NCI-H524 (cell line): ENCODE measurements at regions not wholly inside any gene's neighbourhood (a gene's known extent, or its start where the extent isn't known, plus 50 kb on each side); places are given as distances from the start of the nearest gene placed in this dataset.

Experiments
- DNase-seq, 2 experiments: peaks; one replicate each; lab custom pipeline; 2025; lab: John Stamatoyannopoulos, UW

DNA sequence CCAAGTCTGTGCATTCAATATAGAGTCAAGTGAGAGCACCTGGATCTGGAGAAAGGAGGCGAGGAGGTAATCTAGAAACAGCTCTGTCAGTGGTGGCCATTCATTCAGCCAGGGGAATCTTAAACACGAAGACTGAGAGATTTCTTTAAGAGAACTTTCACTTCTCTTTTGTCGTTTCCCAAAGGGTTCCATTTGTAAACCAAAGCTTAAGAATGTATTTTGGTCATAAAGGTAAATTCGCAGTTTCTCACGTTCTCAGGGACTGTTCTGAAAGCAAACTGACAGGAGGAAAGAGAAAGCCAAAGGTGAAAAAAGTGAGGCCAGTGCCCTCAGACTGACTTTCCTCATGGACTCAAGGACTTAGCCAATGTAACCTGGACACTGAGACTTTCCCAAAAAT lies 513.5 kb downstream of the CMPK2 start:
- no peak for DNase-seq

DNA sequence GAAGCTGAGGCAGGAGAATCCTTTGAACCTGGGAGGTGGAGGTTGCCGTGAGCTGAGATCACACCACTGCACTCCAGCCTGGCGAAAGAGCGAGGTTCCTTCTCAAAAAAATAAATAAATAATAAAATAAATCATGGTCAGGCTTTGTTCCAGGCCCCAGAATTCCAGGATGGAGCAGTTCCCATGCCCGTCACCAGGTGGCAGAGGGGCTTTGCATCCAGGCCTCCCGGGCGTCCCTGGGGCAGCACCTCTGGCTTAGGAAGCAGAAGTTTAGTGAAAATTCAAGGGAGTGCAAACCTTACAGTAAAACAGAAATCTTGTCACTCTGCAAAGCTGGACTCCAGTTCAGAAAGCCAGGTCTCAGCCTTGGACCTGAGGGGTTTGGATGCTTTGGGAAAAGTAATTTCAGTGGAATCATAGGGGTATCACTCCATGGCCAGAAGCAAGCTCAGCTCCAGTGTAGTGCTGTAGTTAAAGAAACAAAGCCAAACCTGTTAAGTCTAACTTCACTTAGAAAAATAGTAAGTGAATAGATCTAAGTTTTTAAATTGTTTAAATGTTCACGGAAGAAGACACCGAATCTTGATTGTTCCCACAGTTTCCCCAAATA lies 512.7 kb downstream of the CMPK2 start:
- peak; percentile 64 to 84 for DNase-seq

DNA sequence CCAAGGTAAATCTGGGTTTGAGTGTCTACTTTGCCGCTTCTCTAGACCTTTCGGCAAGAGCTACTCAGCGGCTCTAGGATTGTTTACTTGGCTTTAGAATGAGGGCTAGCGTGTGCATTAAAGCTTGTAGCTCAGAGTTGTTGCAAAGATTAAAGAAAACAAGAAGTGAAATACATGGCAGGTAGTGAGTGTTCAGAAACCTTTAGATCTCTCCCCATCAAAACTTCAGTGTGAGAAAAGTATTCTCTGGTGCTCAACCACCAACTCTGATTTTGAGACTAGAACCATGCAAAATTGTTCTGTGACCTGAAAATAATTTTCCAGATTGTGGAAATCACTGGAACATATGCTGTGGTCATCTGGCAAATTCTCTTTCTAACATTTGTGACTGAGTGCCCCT lies 512.0 kb downstream of the CMPK2 start:
- DNase-seq, result peak; percentile 6 to 70

DNA sequence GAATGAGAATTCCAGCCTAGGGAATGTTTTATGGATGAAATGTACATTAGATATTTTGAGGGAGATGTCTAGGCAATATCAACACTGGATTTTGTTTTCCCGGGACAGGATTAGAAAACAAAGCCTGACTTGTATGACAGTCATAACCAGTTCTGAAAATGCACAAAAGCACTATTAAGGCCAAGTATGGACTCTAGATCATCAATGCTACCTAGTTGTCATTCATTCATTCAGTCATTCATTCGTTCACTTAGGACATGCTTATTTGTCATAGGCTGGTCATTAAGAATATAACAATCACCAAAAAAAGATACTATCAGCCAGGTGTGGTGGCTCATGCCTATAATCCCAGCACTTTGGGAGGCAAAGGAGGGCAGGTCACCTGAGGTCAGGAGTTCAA lies 511.2 kb downstream of the CMPK2 start:
- no peak for DNase-seq

DNA sequence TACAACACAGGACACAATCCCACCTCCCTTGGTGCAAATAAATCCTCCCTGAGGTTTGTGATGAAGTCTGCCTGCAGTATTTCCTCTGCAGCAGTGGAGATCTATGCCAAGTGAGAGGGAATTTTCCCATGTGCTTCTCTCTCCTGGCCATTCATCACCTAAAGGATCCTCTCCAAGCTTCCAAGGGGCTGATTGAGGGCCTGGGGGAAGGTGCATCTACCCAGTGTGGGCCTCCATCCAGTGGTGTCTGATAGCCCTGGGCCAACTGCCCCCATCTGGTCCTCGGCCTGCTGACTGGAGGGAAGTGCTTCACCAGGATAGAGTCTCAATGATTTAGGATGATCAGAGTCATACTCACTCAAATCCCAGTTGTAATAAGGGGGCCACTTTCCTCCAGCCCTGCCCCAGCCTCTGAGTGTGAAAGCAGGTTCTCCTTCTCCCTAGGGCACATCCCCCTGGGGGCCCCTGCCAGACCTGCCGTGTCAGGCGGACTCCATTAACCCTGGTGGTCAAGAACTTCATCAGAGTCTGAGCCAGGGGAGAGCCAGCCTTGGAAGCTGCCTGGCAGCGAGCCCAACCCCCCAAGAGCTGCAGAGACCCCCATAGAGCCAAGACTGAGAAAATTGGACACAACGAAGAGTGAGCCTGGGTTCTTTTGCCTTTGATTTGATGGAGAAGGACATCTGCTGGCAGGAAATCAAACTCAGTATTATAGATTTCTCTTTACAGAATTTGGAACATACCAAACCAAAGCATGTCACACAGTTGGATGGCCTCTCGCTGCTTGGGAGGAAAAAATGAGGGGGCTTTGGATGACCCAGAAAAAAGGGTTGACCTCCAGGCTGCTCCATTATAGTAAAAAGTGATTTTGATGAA lies 509.6 kb downstream of the CMPK2 start:
- peak in 1 of 2 experiments; percentile 30 for DNase-seq

DNA sequence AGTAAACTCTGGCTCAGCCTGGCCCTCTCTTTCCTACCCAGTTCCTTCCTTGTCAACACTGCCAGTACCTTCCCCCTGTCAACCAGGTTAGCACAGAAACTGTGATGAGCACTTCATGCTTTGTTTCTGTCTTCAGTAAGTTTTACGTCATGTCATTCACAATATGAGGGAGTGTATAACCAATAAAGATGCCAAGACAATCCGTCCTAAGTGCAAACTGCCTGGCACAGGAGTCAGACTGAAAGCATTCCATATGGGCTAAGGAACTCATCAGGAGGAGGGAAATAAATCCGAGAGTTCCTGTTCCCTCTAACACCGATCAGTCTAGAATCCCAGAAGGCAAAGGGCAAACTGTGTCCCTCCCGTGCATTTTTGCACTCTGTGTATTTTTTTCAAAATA lies 507.2 kb downstream of the CMPK2 start:
- no peak for DNase-seq

DNA sequence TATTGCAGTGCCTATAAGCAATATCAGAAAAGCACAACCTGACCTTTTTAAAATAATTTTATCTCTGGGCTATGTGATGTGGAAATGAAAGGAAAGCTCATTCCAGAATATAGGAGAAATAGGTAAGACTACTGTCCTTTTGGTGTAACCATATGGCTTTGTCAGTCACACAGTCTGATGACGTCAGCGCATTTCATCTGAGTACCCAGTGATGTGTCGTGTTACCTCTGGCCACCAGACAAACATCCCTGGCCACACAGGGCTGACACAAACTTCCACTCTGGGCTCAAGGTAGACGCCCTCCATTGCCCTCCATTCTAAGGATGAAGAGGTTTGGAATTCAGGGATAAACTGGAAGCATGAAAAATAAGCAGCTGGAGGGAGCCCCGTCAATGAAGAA lies 506.7 kb downstream of the CMPK2 start:
- peak; percentile 13 to 18 for DNase-seq

DNA sequence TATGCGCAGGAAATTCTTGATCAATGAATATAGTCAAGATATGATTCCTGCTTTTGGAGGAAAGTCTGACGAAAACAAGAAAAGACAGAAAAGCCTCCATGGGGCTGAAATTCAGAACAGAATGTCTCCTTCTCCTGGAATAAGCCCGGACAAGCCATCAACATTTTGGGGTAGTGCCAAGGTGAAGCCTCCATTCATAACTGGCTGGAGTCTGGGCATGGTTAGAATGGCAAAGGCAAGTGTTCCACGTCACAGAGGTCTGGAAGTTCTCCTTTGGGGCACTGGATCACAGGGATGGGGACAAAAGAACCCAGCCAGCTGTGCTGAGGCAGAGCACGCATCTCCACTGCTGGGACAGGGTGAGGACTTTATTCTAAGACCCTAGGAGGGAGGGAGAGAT lies 505.7 kb downstream of the CMPK2 start:
- DNase-seq, result no peak

DNA sequence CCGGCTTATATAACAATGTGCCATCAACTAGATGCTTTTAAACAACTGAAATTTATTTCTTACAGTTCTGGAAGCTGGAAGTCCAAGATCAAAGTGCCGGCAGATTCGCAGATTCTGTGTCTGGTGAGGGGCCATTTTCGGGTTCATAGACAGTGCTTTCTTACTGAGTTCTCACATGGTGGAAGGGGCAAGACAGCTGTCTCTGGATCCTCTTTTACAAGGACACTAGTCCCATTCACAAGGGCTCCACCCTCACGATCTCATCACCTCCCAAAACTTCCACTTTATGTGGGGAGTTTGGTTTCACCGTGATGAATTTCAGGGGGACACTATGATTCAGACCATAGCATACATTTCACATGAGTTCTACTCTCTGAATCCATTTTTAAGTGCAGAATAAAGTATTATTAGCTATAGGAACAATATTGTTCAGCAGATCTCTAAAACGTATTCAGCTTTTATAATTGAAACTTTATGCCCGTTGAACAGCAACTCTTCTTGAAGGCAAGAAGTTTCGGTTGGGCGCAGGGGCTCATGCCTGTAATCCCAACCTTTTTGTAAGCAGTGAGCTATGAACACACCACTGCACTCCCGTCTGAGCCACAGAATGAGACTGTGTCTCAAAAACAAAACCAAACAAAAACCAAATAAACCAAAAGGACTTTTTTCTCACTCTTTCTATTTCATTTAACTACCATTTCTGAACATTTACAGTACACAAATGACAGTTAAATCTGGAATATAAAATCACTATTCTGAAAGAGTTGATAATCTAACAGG lies 502.8 kb downstream of the CMPK2 start:
- no peak for DNase-seq

DNA sequence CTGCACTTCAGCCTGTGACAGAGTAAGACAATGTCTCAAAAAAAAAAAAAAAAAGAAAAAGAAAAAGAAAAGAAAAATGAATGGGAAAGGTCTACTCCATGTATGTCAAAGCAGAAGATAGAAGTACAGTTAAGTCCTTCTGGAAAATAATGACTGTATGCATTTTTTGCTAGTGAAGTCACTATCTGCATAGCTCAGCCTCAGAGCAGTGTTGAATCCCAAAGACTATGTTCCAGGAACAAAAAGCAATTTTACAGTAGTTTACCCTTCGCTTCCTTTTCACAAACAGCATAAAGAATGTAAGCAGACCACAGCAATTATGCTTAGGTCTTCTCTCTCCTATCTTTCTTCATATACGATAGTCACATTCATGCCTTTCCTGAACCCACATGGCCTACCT lies 497.4 kb downstream of the CMPK2 start:
- DNase-seq, result no peak

DNA sequence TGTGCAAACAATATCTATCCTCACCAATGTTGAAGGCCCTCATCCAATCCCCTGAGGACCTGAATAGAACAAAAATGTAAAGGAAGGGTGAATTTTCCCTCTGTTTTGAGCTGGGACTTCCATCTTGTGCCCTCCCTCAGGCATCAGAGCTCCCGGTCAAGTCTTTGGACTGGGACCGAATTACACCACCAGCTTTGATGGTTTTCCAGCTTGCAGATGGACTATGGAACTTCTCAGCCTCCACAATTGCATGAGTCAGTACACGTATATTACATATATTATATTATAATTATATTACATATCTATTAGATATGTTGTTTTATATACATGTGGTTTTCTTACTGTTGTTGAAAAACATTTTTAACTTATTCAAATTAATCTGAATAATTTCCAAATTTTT lies 496.4 kb downstream of the CMPK2 start:
- DNase-seq, result no peak

DNA sequence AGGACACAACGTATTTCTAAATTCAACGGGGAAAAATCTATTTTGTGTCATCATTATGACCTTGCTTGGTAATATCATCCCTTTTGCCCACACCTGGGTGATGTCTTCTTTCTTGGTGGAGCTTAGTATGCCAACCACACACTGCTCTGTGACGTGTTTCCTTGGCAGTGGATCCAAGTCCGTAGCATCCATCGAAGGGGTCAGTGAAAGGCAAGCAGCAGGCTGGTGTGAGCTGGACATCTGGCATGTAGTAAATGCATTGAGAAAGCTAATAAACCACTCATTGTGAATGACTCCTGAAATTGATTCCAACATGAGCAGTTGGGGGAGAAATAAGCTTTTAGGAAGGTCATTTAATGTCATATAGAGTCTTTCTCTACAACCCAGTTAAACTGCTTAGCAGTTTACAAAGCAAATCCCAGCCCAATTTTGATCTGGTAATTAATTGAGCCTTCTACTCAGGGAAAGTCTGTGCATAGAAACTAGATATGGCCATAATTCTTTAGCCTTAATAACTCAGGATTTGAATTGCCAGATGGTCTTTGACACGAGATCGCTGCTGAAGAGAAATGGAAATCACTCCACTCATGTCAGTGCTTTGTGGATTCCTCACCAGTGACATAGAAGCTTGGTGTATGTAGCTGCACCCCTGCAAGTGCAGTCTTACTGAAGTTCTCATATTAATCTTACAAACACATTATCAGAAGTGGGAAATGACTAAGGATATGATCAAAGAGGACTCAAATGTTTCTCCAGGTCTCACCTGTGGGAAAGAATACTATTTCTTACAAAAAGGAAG lies 494.8 kb downstream of the CMPK2 start:
- peak; percentile 89 to 99 for DNase-seq

DNA sequence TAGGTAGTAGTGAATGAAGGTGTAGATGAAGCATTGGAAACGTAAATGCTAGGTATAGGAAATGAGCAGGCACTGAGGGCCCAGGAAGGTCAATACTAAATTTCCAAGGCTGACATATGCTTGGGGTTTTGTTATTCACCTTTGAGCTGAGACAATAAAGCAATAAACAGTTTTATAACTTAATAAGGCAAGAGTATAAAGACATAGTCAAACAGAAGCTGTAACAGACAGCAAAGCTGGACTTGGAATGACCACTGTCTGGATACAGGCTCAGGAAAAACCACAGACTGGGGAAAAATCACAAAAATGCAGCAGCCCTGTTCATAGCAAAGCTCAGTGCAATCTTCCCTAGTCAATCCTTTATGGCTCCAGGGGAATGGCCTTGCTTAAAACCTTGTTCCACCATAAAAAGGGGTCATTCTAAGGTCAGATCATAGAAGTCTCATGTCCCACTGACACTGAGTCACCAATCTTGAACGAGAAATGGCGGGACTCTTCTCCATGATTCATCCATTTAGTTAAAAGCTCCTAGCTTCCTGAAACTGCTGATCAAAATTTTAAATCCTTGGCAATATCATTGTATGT lies 493.3 kb downstream of the CMPK2 start:
- no peak for DNase-seq

DNA sequence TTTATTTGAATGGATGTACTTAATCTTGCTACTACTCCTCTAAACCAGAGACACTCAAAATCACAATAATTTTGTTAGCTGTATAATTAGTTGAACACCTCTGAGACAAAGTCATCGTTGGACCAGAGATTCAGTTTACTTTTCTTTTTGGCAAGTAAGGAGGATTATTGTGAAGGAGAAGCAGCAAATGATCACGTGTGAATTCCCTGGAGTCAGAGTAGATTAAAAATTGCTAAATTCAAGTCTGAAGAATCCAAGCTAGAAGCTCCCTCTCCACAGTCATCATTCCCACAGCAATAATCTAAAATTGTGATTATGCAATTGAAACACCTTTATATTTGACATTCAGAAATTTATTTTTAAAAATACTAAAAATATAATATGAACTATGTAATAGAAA lies 484.4 kb downstream of the CMPK2 start:
- peak; percentile 6 to 16 for DNase-seq

DNA sequence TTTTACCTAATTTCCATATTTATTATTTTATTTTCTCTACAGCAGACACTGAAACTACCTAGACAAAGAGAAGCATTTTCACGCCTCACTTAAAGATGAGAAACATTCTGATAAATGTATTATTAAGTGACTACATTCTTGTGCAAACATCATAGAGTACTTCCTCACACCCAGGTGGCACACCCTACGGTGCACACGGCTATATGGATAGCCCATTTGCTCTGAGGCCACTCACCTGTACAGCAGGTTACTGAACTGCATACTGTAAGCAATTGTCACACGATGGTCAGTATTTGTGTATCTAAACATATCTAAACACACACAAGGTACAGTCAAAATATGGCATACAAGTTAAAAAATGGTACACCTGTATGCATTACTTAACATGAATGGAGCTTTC lies 481.4 kb downstream of the CMPK2 start:
- no peak for DNase-seq

DNA sequence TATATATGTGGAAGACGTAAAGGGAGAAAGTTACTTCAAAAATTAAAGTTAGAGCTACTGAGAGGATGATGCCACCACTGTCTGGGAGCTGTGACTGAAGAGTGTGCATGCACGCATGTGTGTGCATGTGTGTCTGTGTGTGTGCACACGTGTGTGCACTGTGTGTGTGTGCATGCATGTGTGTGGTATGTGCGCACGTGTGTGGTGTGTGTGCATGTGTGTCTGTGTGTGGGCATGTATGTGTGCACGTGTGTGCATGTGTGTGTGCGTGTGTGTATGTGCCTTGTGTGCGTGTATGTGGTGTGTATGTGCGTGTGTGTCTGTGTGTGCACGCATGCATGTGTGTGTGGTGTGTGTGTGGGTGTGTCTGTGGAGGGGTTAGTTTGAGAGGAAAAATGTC lies 473.4 kb downstream of the CMPK2 start:
- DNase-seq, result no peak

DNA sequence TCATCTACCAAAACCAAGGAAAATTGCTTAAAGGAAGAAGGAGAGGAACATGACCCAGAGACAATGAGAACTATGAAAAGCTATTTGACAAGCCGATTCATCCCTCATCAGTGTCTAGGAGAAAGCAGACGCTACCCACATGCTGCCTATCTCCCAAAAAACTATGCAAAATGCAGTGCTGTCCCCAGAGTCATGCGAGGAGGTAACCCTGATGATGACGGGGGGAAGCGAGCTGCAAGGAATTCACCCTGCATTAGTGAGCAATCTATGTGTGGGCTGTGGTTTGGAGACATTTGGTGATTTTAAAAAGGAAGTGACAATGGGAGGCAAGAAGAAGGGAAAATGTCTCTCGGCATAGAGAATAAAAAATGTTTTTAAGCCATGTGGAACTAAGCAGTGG lies 472.7 kb downstream of the CMPK2 start:
- DNase-seq, result no peak

DNA sequence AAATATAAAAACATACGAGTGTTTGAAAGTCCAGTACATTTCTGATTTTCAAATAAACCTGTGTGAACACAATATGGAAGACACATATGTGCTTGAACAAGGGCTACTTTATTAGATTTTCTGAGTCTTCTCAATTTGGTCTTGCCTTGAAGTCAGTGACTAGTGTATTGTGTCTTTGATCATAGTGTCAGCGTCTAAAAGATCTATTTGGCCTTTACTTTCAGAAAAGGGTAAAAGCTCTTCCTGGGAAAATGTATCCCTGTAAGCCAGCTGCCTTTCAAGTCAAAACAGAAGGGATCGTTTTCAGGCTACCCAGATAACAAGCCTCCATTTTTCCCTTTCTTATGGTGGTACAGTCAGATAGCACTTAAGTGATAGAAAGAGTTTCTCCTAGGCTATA lies 471.9 kb downstream of the CMPK2 start:
- DNase-seq, result no peak

DNA sequence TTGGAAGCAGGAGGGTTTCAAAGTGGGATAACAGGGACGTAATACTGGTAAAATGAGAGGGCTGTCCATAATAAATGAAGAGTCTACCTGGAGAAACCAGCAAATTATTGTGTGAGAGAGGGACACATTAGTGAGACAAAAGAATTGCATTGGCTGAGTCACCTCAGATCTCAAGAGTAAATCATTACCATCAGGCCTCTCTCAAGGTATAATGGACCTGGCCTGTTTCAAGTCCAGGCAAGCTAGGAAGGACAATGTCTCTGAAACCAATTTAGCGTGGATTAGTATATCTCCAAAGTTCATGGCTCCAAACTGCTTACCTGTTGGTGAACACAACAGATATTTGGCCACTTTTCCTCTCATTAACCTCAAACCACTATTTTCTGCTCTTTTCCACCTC lies 471.4 kb downstream of the CMPK2 start:
- no peak for DNase-seq

DNA sequence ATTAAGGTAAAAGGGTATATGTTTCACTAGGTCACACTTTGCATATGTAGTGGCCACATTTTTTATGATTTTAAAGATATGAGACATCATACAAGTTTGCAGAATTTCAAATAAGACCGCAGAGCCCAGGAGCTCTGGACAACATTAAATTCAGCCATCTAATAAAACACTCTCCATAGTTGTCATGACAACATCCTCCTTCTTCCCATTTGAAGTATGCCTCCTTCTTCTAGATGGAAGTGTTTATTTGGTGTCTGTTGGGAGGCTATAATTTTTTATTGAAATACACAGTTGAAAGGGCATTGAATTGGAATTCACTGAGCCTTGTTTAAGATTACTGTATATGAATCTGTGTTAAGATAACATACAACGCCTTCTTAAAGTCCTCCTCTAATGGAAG lies 467.3 kb downstream of the CMPK2 start:
- DNase-seq, result peak in 1 of 2 experiments; percentile 11

DNA sequence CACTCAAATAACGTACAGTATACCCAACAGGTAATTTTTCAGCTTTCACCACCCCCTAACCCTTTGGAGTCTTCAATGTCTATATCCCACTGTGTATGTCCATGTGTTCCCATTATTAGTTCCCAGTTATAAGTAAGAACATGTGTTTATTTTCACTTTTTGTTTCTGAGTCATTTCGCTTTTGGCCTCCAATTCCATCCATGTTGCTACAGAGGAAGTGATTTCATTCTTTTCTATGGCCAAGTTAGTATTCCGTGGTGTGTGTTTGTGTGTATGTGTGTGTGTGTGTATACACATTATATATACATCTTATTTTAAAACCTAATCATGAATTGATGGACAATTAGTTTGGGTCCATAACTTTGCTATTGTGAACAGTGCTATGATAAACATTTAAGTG lies 464.4 kb downstream of the CMPK2 start:
- no peak for DNase-seq

DNA sequence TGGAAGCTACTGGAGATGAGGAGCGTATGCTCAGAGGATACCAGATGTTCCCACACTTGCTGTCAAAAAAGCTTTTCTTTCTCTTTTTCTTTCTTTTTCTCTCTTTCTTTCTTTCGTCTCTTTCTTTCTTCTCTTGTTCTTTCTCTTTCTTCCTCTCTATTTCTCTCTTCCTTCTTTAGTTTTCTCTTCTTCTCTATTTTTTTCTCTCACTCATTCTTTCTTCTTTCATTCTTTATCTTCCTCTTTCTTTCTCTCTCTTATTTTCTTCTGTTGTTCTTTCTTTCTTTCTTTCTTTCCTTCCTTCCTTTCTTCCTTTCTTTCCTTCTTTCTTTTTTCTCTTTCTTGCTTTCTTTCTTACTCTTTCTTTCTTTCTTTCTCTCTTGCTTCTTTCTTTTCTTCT lies 457.6 kb downstream of the CMPK2 start:
- no peak for DNase-seq
